ENCODE measurements at regions not wholly inside any gene's neighbourhood (a gene's known extent, or its start where the extent isn't known, plus 50 kb on each side); places are given as distances from the start of the nearest gene placed in this dataset.

DNA sequence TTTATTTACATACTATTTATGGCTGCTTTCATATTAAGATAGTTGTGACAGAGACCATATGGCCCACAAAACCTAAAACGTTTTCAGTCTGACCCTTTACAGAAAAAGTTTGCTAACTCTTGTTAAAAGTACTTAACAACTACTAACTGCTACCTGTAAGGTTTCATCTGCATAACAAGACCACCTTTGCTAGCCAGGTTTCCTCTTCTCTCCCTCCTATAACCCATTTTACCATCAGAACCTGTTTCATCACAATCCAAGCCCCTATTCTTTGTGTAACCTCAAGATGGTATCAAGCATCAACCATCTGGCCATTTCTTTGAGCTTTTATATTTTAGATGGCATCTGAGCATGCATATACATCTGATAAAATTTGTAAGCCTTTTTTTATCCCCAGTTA lies 305.4 kb downstream of the HHIPL2 start:
- TF ChIP-seq POLR2A (IDR thresholded peaks at IDR 0.05): no peak
- TF ChIP-seq, protein P1, sequence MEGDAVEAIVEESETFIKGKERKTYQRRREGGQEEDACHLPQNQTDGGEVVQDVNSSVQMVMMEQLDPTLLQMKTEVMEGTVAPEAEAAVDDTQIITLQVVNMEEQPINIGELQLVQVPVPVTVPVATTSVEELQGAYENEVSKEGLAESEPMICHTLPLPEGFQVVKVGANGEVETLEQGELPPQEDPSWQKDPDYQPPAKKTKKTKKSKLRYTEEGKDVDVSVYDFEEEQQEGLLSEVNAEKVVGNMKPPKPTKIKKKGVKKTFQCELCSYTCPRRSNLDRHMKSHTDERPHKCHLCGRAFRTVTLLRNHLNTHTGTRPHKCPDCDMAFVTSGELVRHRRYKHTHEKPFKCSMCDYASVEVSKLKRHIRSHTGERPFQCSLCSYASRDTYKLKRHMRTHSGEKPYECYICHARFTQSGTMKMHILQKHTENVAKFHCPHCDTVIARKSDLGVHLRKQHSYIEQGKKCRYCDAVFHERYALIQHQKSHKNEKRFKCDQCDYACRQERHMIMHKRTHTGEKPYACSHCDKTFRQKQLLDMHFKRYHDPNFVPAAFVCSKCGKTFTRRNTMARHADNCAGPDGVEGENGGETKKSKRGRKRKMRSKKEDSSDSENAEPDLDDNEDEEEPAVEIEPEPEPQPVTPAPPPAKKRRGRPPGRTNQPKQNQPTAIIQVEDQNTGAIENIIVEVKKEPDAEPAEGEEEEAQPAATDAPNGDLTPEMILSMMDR (IDR thresholded peaks at IDR 0.05): no peak
- no peak for TF ChIP-seq EP300 (IDR thresholded peaks at IDR 0.05)
- TF ChIP-seq POLR2AphosphoS5 (IDR thresholded peaks at IDR 0.05): no peak

Measured in sigmoid colon (tissue), 4 donors.